ENCODE measurements at regions not wholly inside any gene's neighbourhood (a gene's known extent, or its start where the extent isn't known, plus 50 kb on each side); places are given as distances from the start of the nearest gene placed in this dataset.

- no peak overlapping the region for H2BK5ac ChIP-seq (ENCODE audit: insufficient read length, low read length)
- H3K4me1 Mint-ChIP-seq: no peaks in the 10 kb centered on the region
- H3K14ac ChIP-seq (ENCODE audit: insufficient read depth, low read length): no peak overlapping the region
- H3K4me3 Mint-ChIP-seq: no peak overlapping the region
- no peak for TF ChIP-seq CTCF (conservative IDR thresholded peaks at IDR 0.05)
- no peak overlapping the region for H3K4ac ChIP-seq (ENCODE audit: low read depth, low read length)
- no peak overlapping the region for H3K56ac ChIP-seq (ENCODE audit: insufficient read length, low read depth, low read length)
- H2AK5ac ChIP-seq (ENCODE audit: insufficient read length, low read length): no peak overlapping the region
- no peaks in the 10 kb centered on the region for H4K20me1 ChIP-seq (ENCODE audit: control insufficient read depth, insufficient read depth, insufficient read length)
- no peak overlapping the region for H3K27ac Mint-ChIP-seq
- H3K27me3 Mint-ChIP-seq (ENCODE audit: low read depth): no peaks in the 10 kb centered on the region
- no peak for DNase-seq
- H2BK12ac ChIP-seq (ENCODE audit: insufficient read length, low read depth, low read length): no peak overlapping the region
- H3K36me3 Mint-ChIP-seq (ENCODE audit: insufficient read depth in 1 of 3, low read depth in 3 of 3): no peaks in the 10 kb centered on the region
- H3K27ac ChIP-seq (ENCODE audit: insufficient read length, low read depth, low read length): no peak overlapping the region
- H4K8ac ChIP-seq (replicated peaks; ENCODE audit: insufficient read length, low read depth, low read length): no peak overlapping the region
- H3K79me1 ChIP-seq (ENCODE audit: insufficient read depth, low read depth, low read length, poor library complexity, severe bottlenecking): no peaks in the 10 kb centered on the region
- no peaks in the 10 kb centered on the region for H3K9me3 ChIP-seq (ENCODE audit: control insufficient read depth, low read depth, low read length)
- H4K91ac ChIP-seq (ENCODE audit: insufficient read length, low read depth, low read length): no peak overlapping the region
- no peaks in the 10 kb centered on the region for H3K27me3 ChIP-seq (ENCODE audit: insufficient read depth, low read length)
- no peak overlapping the region for H3K4me2 ChIP-seq (ENCODE audit: insufficient read depth, insufficient read length, low read length)
- H2BK20ac ChIP-seq (ENCODE audit: low read depth, low read length, poor library complexity, severe bottlenecking): no peak overlapping the region
- H4K5ac ChIP-seq (ENCODE audit: insufficient read length, low read depth, low read length): no peak overlapping the region
- no peak overlapping the region for H3K18ac ChIP-seq (ENCODE audit: insufficient read length, low read depth, low read length)
- H3K9ac ChIP-seq (ENCODE audit: extremely low read depth, insufficient read length, low read length): no peak overlapping the region
- H3K23ac ChIP-seq (ENCODE audit: insufficient read length, low read depth, low read length): no peak overlapping the region
- H2BK120ac ChIP-seq (ENCODE audit: low read depth, low read length, poor library complexity, severe bottlenecking): no peak overlapping the region
- no peaks in the 10 kb centered on the region for H3K9me3 Mint-ChIP-seq
- no peaks in the 10 kb centered on the region for H3K4me1 ChIP-seq (ENCODE audit: insufficient read depth, low read length)
- H3K23me2 ChIP-seq (ENCODE audit: insufficient read length, low read depth, low read length, poor library complexity, severe bottlenecking): no peaks in the 10 kb centered on the region
- H2AFZ ChIP-seq (ENCODE audit: low read length): no peak overlapping the region
- no peak overlapping the region for H3T11ph ChIP-seq (ENCODE audit: low read length)
- H3K79me2 ChIP-seq (ENCODE audit: insufficient read depth, low read length): no peaks in the 10 kb centered on the region
- H2BK15ac ChIP-seq (ENCODE audit: low read depth, low read length): no peak overlapping the region
Observed at GRCh38 chr9:31103836-31104235, 1280.6 kb upstream of the ACO1 start.

Data from H9 (cell line).